ENCODE measurements at regions not wholly inside any gene's neighbourhood (a gene's known extent, or its start where the extent isn't known, plus 50 kb on each side); places are given as distances from the start of the nearest gene placed in this dataset.

- TF ChIP-seq GATA2 (IDR thresholded peaks at IDR 0.05; ENCODE audit: insufficient read depth, insufficient read length, low read depth, low read length): no peak
- no peak for TF ChIP-seq CTCF (IDR thresholded peaks at IDR 0.05; ENCODE audit: extremely low read depth in 1 of 2, insufficient read depth in 1 of 2, low read depth in 1 of 2, low read length in 2 of 2)
- H3K36me3 ChIP-seq (ENCODE audit: control insufficient read depth in 2 of 2, extremely low read depth in 1 of 2, insufficient read depth in 2 of 2, low read length in 2 of 2): no peaks in the 10 kb centered on the region
- H3K4me3 ChIP-seq (replicated peaks in 1 of 3; ENCODE audit: insufficient read depth in 1 of 3, low read depth in 1 of 3, low read length in 3 of 3): no peak overlapping the region
- H3K9me3 ChIP-seq (replicated peaks; ENCODE audit: control insufficient read depth, insufficient read depth, low read length): no peaks in the 10 kb centered on the region
- FAIRE-seq: no peak
- no peak overlapping the region for H2AFZ ChIP-seq (ENCODE audit: low read depth, low read length)
- H3K4me2 ChIP-seq (ENCODE audit: insufficient read depth, low read length): no peak overlapping the region
- no peaks in the 10 kb centered on the region for H3K27me3 ChIP-seq (ENCODE audit: control insufficient read depth in 2 of 2, insufficient read depth in 2 of 2, low read length in 2 of 2)
- H3K9ac ChIP-seq (replicated peaks; ENCODE audit: extremely low read depth, insufficient read depth, low read length): no peak overlapping the region
- no peak overlapping the region for H3K27ac ChIP-seq (ENCODE audit: insufficient read depth, low read depth, low read length)
- H3K9me1 ChIP-seq (replicated peaks; ENCODE audit: control insufficient read depth, extremely low read depth, insufficient read depth, low read length): no peaks in the 10 kb centered on the region
- H3K4me1 ChIP-seq (ENCODE audit: control insufficient read depth, extremely low read depth, insufficient read depth, low read length): no peaks in the 10 kb centered on the region
- H3K79me2 ChIP-seq (ENCODE audit: control insufficient read depth, insufficient read depth, low read length): no peaks in the 10 kb centered on the region
- dilution Hi-C loops (cut with MboI; ENCODE audit: extremely low pct_ligation_motif_present, low sequenced_read_pairs): no loop called here
- BruUV-seq (replicated peaks): no TSS peak
- ChIA-PET CTCF (no interaction called here), POLR2A (no interaction called here)
- intact Hi-C loops (cut with micrococcal nuclease): no loop called here
- no peak for DNase-seq (ENCODE audit: low read depth, low spot score)
- no peaks in the 10 kb centered on the region for H4K20me1 ChIP-seq (replicated peaks; ENCODE audit: control insufficient read depth, extremely low read depth, insufficient read depth, low read length)
These were observed 396.5 kb downstream of the DMRT2 start for GRCh38 chr9:1446671-1447070.

GRCh38 chr9:1453636-1454035, 403.5 kb downstream of the DMRT2 start:
- ChIA-PET POLR2A (no interaction called here), CTCF (no interaction called here)
- Histone ChIP-seq H3K4me2 (ENCODE audit: insufficient read depth, low read length) (no peak overlapping the region), H3K9me1 (replicated peaks; ENCODE audit: control insufficient read depth, extremely low read depth, insufficient read depth, low read length) (no peaks in the 10 kb centered on the region), H3K4me1 (ENCODE audit: control insufficient read depth, extremely low read depth, insufficient read depth, low read length) (no peaks in the 10 kb centered on the region), H3K9me3 (replicated peaks; ENCODE audit: control insufficient read depth, insufficient read depth, low read length) (peaks cover 2% of the 10 kb centered on the region), H3K79me2 (ENCODE audit: control insufficient read depth, insufficient read depth, low read length) (no peaks in the 10 kb centered on the region), H3K4me3 (replicated peaks in 1 of 3; ENCODE audit: insufficient read depth in 1 of 3, low read depth in 1 of 3, low read length in 3 of 3) (no peak overlapping the region), H3K27ac (ENCODE audit: insufficient read depth, low read depth, low read length) (no peak overlapping the region), H3K36me3 (ENCODE audit: control insufficient read depth in 2 of 2, extremely low read depth in 1 of 2, insufficient read depth in 2 of 2, low read length in 2 of 2) (no peaks in the 10 kb centered on the region), H3K27me3 (ENCODE audit: control insufficient read depth in 2 of 2, insufficient read depth in 2 of 2, low read length in 2 of 2) (no peaks in the 10 kb centered on the region), H4K20me1 (replicated peaks; ENCODE audit: control insufficient read depth, extremely low read depth, insufficient read depth, low read length) (no peaks in the 10 kb centered on the region), H2AFZ (ENCODE audit: low read depth, low read length) (no peak overlapping the region), H3K9ac (replicated peaks; ENCODE audit: extremely low read depth, insufficient read depth, low read length) (no peak overlapping the region)
- no TSS peak for BruUV-seq (replicated peaks)
- FAIRE-seq (no peak), DNase-seq (ENCODE audit: low read depth, low spot score) (no peak)
- no peak for TF ChIP-seq CTCF (IDR thresholded peaks at IDR 0.05; ENCODE audit: extremely low read depth in 1 of 2, insufficient read depth in 1 of 2, low read depth in 1 of 2, low read length in 2 of 2)
- no peak for TF ChIP-seq JUN (IDR thresholded peaks at IDR 0.05; ENCODE audit: borderline replicate concordance, insufficient read depth, insufficient read length, low read depth)
- TF ChIP-seq MAX (IDR thresholded peaks at IDR 0.05; ENCODE audit: insufficient read depth, insufficient read length): no peak
- TF ChIP-seq GATA2 (IDR thresholded peaks at IDR 0.05; ENCODE audit: insufficient read depth, insufficient read length, low read depth, low read length): no peak
- TF ChIP-seq POLR2AphosphoS5 (IDR thresholded peaks at IDR 0.05; ENCODE audit: insufficient read depth, low read depth, low read length): no peak
- no peak for TF ChIP-seq POLR2A (IDR thresholded peaks at IDR 0.05; ENCODE audit: low read depth, low read length)
- intact Hi-C loops (cut with micrococcal nuclease): no loop called here
- dilution Hi-C loops (cut with MboI; ENCODE audit: extremely low pct_ligation_motif_present, low sequenced_read_pairs): no loop called here

Measured in endothelial cell of umbilical vein (primary cell).